Smooth muscle cell (in vitro differentiated cells): ENCODE measurements at regions not wholly inside any gene's neighbourhood (a gene's known extent, or its start where the extent isn't known, plus 50 kb on each side); places are given as distances from the start of the nearest gene placed in this dataset.

Experiments used
- DNase-seq: peaks from one replicate; lab custom pipeline; 2025; ENCODE audit not compliant: unreplicated experiment; lab: John Stamatoyannopoulos, UW
- H2AFZ ChIP-seq: fragments of 200-600 bp; sonication (generic); 2 replicates; pipeline ENCODE4 v1.6.0; 2016; ENCODE audit warnings: antibody characterized with exemption, low read depth, mild to moderate bottlenecking
- H3F3A ChIP-seq: fragments of 200-600 bp; sonication (generic); 2 replicates; pipeline ENCODE4 v1.6.0; 2017; ENCODE audit warnings: antibody characterized with exemption, low read depth
- H3K27ac ChIP-seq: fragments of 200-600 bp; sonication (generic); 2 replicates; pipeline ENCODE4 v1.5.1; 2016; ENCODE audit warnings: low read depth, mild to moderate bottlenecking
- H3K27me3 ChIP-seq: fragments of 200-600 bp; sonication (generic); 2 replicates; pipeline ENCODE4 v1.6.1; 2016; ENCODE audit warnings: low read depth, mild to moderate bottlenecking
- H3K36me3 ChIP-seq: fragments of 200-600 bp; sonication (generic); 2 replicates; pipeline ENCODE4 v1.5.1; 2016; ENCODE audit warnings: low read depth
- H3K4me1 ChIP-seq: fragments of 200-600 bp; sonication (generic); 2 replicates; pipeline ENCODE4 v1.5.1; 2016; ENCODE audit warnings: low read depth
- H3K4me2 ChIP-seq: fragments of 200-600 bp; sonication (generic); 2 replicates; pipeline ENCODE4 v1.6.0; 2016; ENCODE audit warnings: mild to moderate bottlenecking
- H3K4me3 ChIP-seq: fragments of 200-600 bp; sonication (generic); 2 replicates; pipeline ENCODE4 v1.5.1; 2016; ENCODE audit warnings: mild to moderate bottlenecking
- H3K79me2 ChIP-seq: fragments of 200-600 bp; sonication (generic); 2 replicates; pipeline ENCODE4 v1.6.0; 2016; ENCODE audit warnings: low read depth, mild to moderate bottlenecking
- H3K9ac ChIP-seq: fragments of 200-600 bp; sonication (generic); 2 replicates; pipeline ENCODE4 v1.6.0; 2016; ENCODE audit warnings: low read depth
- H3K9me3 ChIP-seq: fragments of 200-600 bp; sonication (generic); replicated peaks from 2 replicates; pipeline ENCODE4 v1.5.1; 2016; ENCODE audit warnings: low read depth
- H4K20me1 ChIP-seq: fragments of 200-600 bp; sonication (generic); 2 replicates; pipeline ENCODE4 v1.6.0; 2016; ENCODE audit warnings: low read depth
- CTCF ChIP-seq: fragments of 200-600 bp; sonication (generic); IDR thresholded peaks from 2 replicates; pipeline ENCODE4 v1.5.1; 2017; ENCODE audit warnings: borderline replicate concordance, mild to moderate bottlenecking, antibody characterized with exemption; ENCODE audit not compliant: insufficient read depth, poor library complexity, severe bottlenecking
- WGBS: methylation state at CpG from one replicate; pipeline ENCODE4 v1.1.7; 2016; ENCODE audit warnings: low lambda C conversion rate; 5-methylcytosine and 5-hydroxymethylcytosine counted together

- no peaks in the 10 kb centered on the region for H3K4me1 ChIP-seq
- H3K9ac ChIP-seq, result no peak overlapping the region
- no peaks in the 10 kb centered on the region for H3K36me3 ChIP-seq
- no peaks in the 10 kb centered on the region for H3K27me3 ChIP-seq
- no peak overlapping the region for H2AFZ ChIP-seq
- no peak for DNase-seq
- 92% methylated on average over 4 of the region's 4 CpGs for WGBS
- H3K4me2 ChIP-seq, result no peak overlapping the region
- H3K79me2 ChIP-seq, result no peaks in the 10 kb centered on the region
- H3K4me3 ChIP-seq, result no peak overlapping the region
- H3K9me3 ChIP-seq, result no peaks in the 10 kb centered on the region
- no peak for TF ChIP-seq CTCF
- H4K20me1 ChIP-seq, result no peaks in the 10 kb centered on the region
- no peaks in the 10 kb centered on the region for H3F3A ChIP-seq
- no peak overlapping the region for H3K27ac ChIP-seq
Measured at GRCh38 chr2:147614979-147615470, 229.8 kb upstream of the ACVR2A start.

- H3K9me3 ChIP-seq, result no peaks in the 10 kb centered on the region
- no peaks in the 10 kb centered on the region for H4K20me1 ChIP-seq
- DNase-seq, result no peak
- H3K27ac ChIP-seq, result no peak overlapping the region
- H3K79me2 ChIP-seq, result no peaks in the 10 kb centered on the region
- no peak for TF ChIP-seq CTCF
- no peak overlapping the region for H3K9ac ChIP-seq
- no peaks in the 10 kb centered on the region for H3K4me1 ChIP-seq
- 60% methylated on average over 3 of the region's 3 CpGs for WGBS
- no peaks in the 10 kb centered on the region for H3K36me3 ChIP-seq
- no peaks in the 10 kb centered on the region for H3F3A ChIP-seq
- H3K27me3 ChIP-seq, result no peaks in the 10 kb centered on the region
- H3K4me2 ChIP-seq, result no peak overlapping the region
- H2AFZ ChIP-seq, result no peak overlapping the region
- H3K4me3 ChIP-seq, result no peak overlapping the region
Measured at GRCh38 chr2:147614471-147614870, 230.4 kb upstream of the ACVR2A start.

- Histone ChIP-seq H3K9me3 (no peaks in the 10 kb centered on the region), H3K36me3 (no peaks in the 10 kb centered on the region), H3K9ac (no peak overlapping the region), H3K4me3 (no peak overlapping the region), H2AFZ (peak overlapping the region; percentile 31), H4K20me1 (no peaks in the 10 kb centered on the region), H3K4me1 (no peaks in the 10 kb centered on the region), H3K27me3 (no peaks in the 10 kb centered on the region), H3K27ac (no peak overlapping the region), H3F3A (no peaks in the 10 kb centered on the region), H3K4me2 (no peak overlapping the region), H3K79me2 (no peaks in the 10 kb centered on the region)
- DNase-seq, result no peak
- no peak for TF ChIP-seq CTCF
- WGBS, result 87% methylated on average over 2 of the region's 2 CpGs
Measured at GRCh38 chr2:147610496-147611040, 234.3 kb upstream of the ACVR2A start.

GRCh38 chr2:147609301-147609700 is 235.5 kb upstream of the ACVR2A start:
- no peaks in the 10 kb centered on the region for H3K79me2 ChIP-seq
- H3K4me2 ChIP-seq, result no peak overlapping the region
- H3K9me3 ChIP-seq, result no peaks in the 10 kb centered on the region
- H3K36me3 ChIP-seq, result no peaks in the 10 kb centered on the region
- no peaks in the 10 kb centered on the region for H3F3A ChIP-seq
- no peaks in the 10 kb centered on the region for H3K4me1 ChIP-seq
- no peak for TF ChIP-seq CTCF
- no peak for DNase-seq
- H2AFZ ChIP-seq, result no peak overlapping the region
- no peaks in the 10 kb centered on the region for H3K27me3 ChIP-seq
- H3K9ac ChIP-seq, result no peak overlapping the region
- no peak overlapping the region for H3K27ac ChIP-seq
- WGBS, result 97% methylated on average over 3 of the region's 3 CpGs
- no peaks in the 10 kb centered on the region for H4K20me1 ChIP-seq
- no peak overlapping the region for H3K4me3 ChIP-seq
